ENCODE measurements at regions not wholly inside any gene's neighbourhood (a gene's known extent, or its start where the extent isn't known, plus 50 kb on each side); places are given as distances from the start of the nearest gene placed in this dataset.

- DNase-seq, result no peak
- Histone ChIP-seq H3K27ac (no peak overlapping the region), H3K4me1 (no peaks in the 10 kb centered on the region), H3K36me3 (no peaks in the 10 kb centered on the region), H3K4me3 (no peak overlapping the region), H3K9me3 (no peaks in the 10 kb centered on the region), H3K27me3 (no peaks in the 10 kb centered on the region)
- ATAC-seq, result no peak
- no peak for TF ChIP-seq CTCF (IDR thresholded peaks at IDR 0.05)
- intact Hi-C loops (cut with DNase I), result no loop called here
Observed at GRCh38 chr9:81532251-81532650, 157.1 kb downstream of the TLE1 start.

GRCh38 chr9:81531511-81531910 is 157.8 kb downstream of the TLE1 start:
- H3K4me3 ChIP-seq, result no peak overlapping the region
- H3K27ac ChIP-seq, result no peak overlapping the region
- no peaks in the 10 kb centered on the region for H3K27me3 ChIP-seq
- H3K9me3 ChIP-seq, result no peaks in the 10 kb centered on the region
- DNase-seq, result no peak
- intact Hi-C loops (cut with DNase I), result no loop called here
- TF ChIP-seq CTCF (IDR thresholded peaks at IDR 0.05), result no peak
- no peaks in the 10 kb centered on the region for H3K4me1 ChIP-seq
- no peaks in the 10 kb centered on the region for H3K36me3 ChIP-seq
- ATAC-seq, result no peak

GRCh38 chr9:81530846-81531245 is 158.5 kb downstream of the TLE1 start:
- ATAC-seq (no peak), DNase-seq (no peak)
- TF ChIP-seq CTCF (IDR thresholded peaks at IDR 0.05), result no peak
- no peaks in the 10 kb centered on the region for H3K36me3 ChIP-seq
- no peaks in the 10 kb centered on the region for H3K27me3 ChIP-seq
- intact Hi-C loops (cut with DNase I), result no loop called here
- no peak overlapping the region for H3K4me3 ChIP-seq
- H3K4me1 ChIP-seq, result no peaks in the 10 kb centered on the region
- no peak overlapping the region for H3K27ac ChIP-seq
- H3K9me3 ChIP-seq, result no peaks in the 10 kb centered on the region

GRCh38 chr9:81530310-81530810 is 159.0 kb downstream of the TLE1 start:
- H3K4me1 ChIP-seq, result no peaks in the 10 kb centered on the region
- DNase-seq, result no peak
- no peaks in the 10 kb centered on the region for H3K9me3 ChIP-seq
- H3K4me3 ChIP-seq, result no peak overlapping the region
- H3K36me3 ChIP-seq, result no peaks in the 10 kb centered on the region
- no peak overlapping the region for H3K27ac ChIP-seq
- ATAC-seq, result no peak
- no peak for TF ChIP-seq CTCF (IDR thresholded peaks at IDR 0.05)
- H3K27me3 ChIP-seq, result no peaks in the 10 kb centered on the region
- intact Hi-C loops (cut with DNase I), result no loop called here

- TF ChIP-seq CTCF (IDR thresholded peaks at IDR 0.05), result no peak
- intact Hi-C loops (cut with DNase I), result loop anchor here in 1 of 2 donors (10.0 kb wide), 1 partner anchor 155 kb away; the partner anchor contains the start of gene TLE1
- Histone ChIP-seq H3K27me3 (no peaks in the 10 kb centered on the region), H3K4me1 (no peaks in the 10 kb centered on the region), H3K27ac (no peak overlapping the region), H3K36me3 (no peaks in the 10 kb centered on the region), H3K4me3 (no peak overlapping the region), H3K9me3 (no peaks in the 10 kb centered on the region)
- no peak for DNase-seq
- ATAC-seq, result peak; percentile 50
Observed at GRCh38 chr9:81529556-81530193, 159.7 kb downstream of the TLE1 start.

Data from left lung (tissue), 4 donors.